Left ventricle myocardium inferior (tissue), 1 donor: ENCODE measurements at regions not wholly inside any gene's neighbourhood (a gene's known extent, or its start where the extent isn't known, plus 50 kb on each side); places are given as distances from the start of the nearest gene placed in this dataset.

ENCODE experiments used
- DNase-seq: peaks from one replicate; pipeline ENCODE4 v3.0.0-alpha.2; 2020
- H3K27ac ChIP-seq: fragments of 200-600 bp; replicated peaks from 2 replicates; pipeline ENCODE4 v1.8.0; 2021
- H3K27me3 ChIP-seq: fragments of 200-600 bp; 2 replicates; pipeline ENCODE4 v1.8.0; 2021; ENCODE audit warnings: low read depth
- H3K36me3 ChIP-seq: fragments of 200-600 bp; 2 replicates; pipeline ENCODE4 v1.8.0; 2021
- H3K4me1 ChIP-seq: fragments of 200-600 bp; 2 replicates; pipeline ENCODE4 v1.8.0; 2021
- H3K4me3 ChIP-seq: fragments of 200-600 bp; 2 replicates; pipeline ENCODE4 v1.8.0; 2021; ENCODE audit warnings: mild to moderate bottlenecking, moderate library complexity
- H3K9me3 ChIP-seq: fragments of 200-600 bp; replicated peaks from 2 replicates; pipeline ENCODE4 v1.8.0; 2021
- CTCF ChIP-seq: fragments of 200-600 bp; IDR thresholded peaks from 2 replicates; pipeline ENCODE4 v1.8.0; 2021; ENCODE audit warnings: antibody characterized with exemption, mild to moderate bottlenecking, borderline replicate concordance
- intact Hi-C: fragments of 100-400 bp; cut with micrococcal nuclease; formaldehyde crosslinking; loops from one replicate; pipeline ENCODE4 v1.11.0; 2022
- donor health status: DM: no; HTN: yes; CAD: no; lungs with severe emphysema.

DNA sequence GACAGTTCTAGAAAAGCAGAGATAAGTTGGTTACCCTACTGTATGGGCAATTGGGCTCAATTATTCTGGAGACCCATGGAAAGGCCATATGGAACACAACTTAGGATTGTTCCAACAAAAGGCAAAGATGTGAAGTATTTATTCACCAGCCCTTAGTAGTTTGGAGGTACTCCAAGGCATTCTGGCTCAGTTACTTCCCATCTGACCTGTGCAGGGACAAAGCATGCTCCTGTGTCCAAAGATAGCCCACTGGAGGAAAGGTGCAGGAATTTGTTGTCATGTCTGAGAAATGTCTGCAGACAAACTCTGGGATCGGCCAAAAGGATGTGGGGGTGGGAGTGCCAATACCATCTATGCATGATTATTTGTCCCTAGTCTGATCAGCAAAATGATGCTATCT, 279.5 kb upstream of the PTGER4 start:
- H3K4me1 ChIP-seq, result peaks cover 17% of the 10 kb centered on the region
- H3K27me3 ChIP-seq, result no peaks in the 10 kb centered on the region
- no peak for DNase-seq
- TF ChIP-seq CTCF, result no peak
- no peaks in the 10 kb centered on the region for H3K36me3 ChIP-seq
- intact Hi-C loops, result loop anchor here (10.0 kb wide), 1 partner anchor 275 kb away; the partner anchor contains the start of gene PTGER4
- H3K9me3 ChIP-seq, result no peaks in the 10 kb centered on the region
- no peak overlapping the region for H3K4me3 ChIP-seq
- H3K27ac ChIP-seq, result no peak overlapping the region

GRCh38 chr5:40399349-40399748, 280.4 kb upstream of the PTGER4 start:
- no peak for DNase-seq
- no peaks in the 10 kb centered on the region for H3K9me3 ChIP-seq
- H3K27ac ChIP-seq, result no peak overlapping the region
- intact Hi-C loops, result no loop called here
- H3K4me1 ChIP-seq, result peaks cover 13% of the 10 kb centered on the region
- no peaks in the 10 kb centered on the region for H3K27me3 ChIP-seq
- no peak for TF ChIP-seq CTCF
- no peak overlapping the region for H3K4me3 ChIP-seq
- no peaks in the 10 kb centered on the region for H3K36me3 ChIP-seq

- intact Hi-C loops, result no loop called here
Measured at GRCh38 chr5:40397976-40398375, 281.7 kb upstream of the PTGER4 start.

GRCh38 chr5:40397091-40397490, 282.6 kb upstream of the PTGER4 start:
- Histone ChIP-seq H3K9me3 (no peaks in the 10 kb centered on the region), H3K27me3 (no peaks in the 10 kb centered on the region), H3K27ac (no peak overlapping the region), H3K4me3 (no peak overlapping the region), H3K36me3 (no peaks in the 10 kb centered on the region), H3K4me1 (peaks cover 22% of the 10 kb centered on the region)
- DNase-seq, result no peak
- intact Hi-C loops, result no loop called here
- TF ChIP-seq CTCF, result no peak

More at GRCh38 chr5:40397976-40398375, 281.7 kb upstream of the PTGER4 start:
- H3K27ac ChIP-seq, result no peak overlapping the region
- no peaks in the 10 kb centered on the region for H3K27me3 ChIP-seq
- no peak for DNase-seq
- H3K4me1 ChIP-seq, result peaks cover 14% of the 10 kb centered on the region
- no peak overlapping the region for H3K4me3 ChIP-seq
- H3K9me3 ChIP-seq, result no peaks in the 10 kb centered on the region
- no peak for TF ChIP-seq CTCF
- H3K36me3 ChIP-seq, result no peaks in the 10 kb centered on the region

- no peaks in the 10 kb centered on the region for H3K9me3 ChIP-seq
- intact Hi-C loops, result no loop called here
- no peak for TF ChIP-seq CTCF
- DNase-seq, result no peak
- no peaks in the 10 kb centered on the region for H3K27me3 ChIP-seq
- H3K36me3 ChIP-seq, result no peaks in the 10 kb centered on the region
- no peak overlapping the region for H3K27ac ChIP-seq
- H3K4me1 ChIP-seq, result peaks cover 24% of the 10 kb centered on the region
- no peak overlapping the region for H3K4me3 ChIP-seq
Measured at GRCh38 chr5:40396317-40396716, 283.4 kb upstream of the PTGER4 start.

DNA sequence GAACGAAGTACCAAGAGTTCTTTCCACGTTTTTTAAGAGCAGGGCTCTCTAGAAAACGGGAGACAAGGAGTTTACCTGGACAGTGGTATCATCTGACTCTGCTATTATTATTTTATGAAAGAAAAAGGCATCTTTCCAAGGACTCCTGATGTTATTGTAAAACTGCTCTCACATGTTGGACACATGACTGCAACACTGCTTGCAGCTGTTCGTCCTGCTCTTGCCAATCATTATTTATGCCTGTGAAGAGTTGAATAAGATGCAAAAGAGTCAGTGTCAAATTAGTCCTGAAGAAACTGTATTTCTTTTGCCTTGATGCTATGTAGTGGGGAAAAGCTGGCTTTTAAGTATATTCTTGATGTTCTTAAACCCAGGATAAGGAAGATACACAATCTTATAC, 284.5 kb upstream of the PTGER4 start:
- Histone ChIP-seq H3K36me3 (no peaks in the 10 kb centered on the region), H3K4me3 (no peak overlapping the region), H3K27me3 (no peaks in the 10 kb centered on the region), H3K4me1 (peaks cover 18% of the 10 kb centered on the region), H3K9me3 (no peaks in the 10 kb centered on the region), H3K27ac (no peak overlapping the region)
- intact Hi-C loops, result no loop called here
- no peak for TF ChIP-seq CTCF
- DNase-seq, result no peak
